H1 (cell line): ENCODE measurements at regions not wholly inside any gene's neighbourhood (a gene's known extent, or its start where the extent isn't known, plus 50 kb on each side); places are given as distances from the start of the nearest gene placed in this dataset.

Experiments used
- CTCF ChIA-PET: fragments of 300-600 bp; sonication (Branson Sonifier 250); formaldehyde crosslinking; loops from one replicate; lab custom pipeline; 2021; ENCODE audit not compliant: partially characterized antibody; lab: Charles Lee
- POLR2A ChIA-PET: fragments of 300-600 bp; sonication (Branson Sonifier 250); formaldehyde crosslinking; loops from one replicate; lab custom pipeline; 2021; ENCODE audit warnings: inconsistent platforms; ENCODE audit not compliant: partially characterized antibody; lab: Charles Lee
- DNase-seq, 2 experiments: peaks; one replicate each; pipeline versions ENCODE4 v3.0.0 to v3.0.0-alpha.2; 2010 to 2022; ENCODE audit warnings: low spot score in 2 of 2, low read depth in 1 of 2, mixed read lengths in 1 of 2
- FAIRE-seq: peaks from 2 replicates; lab custom pipeline; 2011; peaks lifted over from hg19 to GRCh38; lab: Jason Lieb, UNC
- H2AFZ ChIP-seq: 2 replicates; pipeline ENCODE4 v1.8.1; 2012; ENCODE audit warnings: low read length, inconsistent platforms
- H2AK5ac ChIP-seq: 2 replicates; pipeline ENCODE4 v1.6.1; 2013; ENCODE audit warnings: low read depth, low read length
- H2BK120ac ChIP-seq: replicated peaks from 2 replicates; pipeline ENCODE3; 2013; ENCODE audit warnings: low read depth, low read length, inconsistent platforms
- H2BK12ac ChIP-seq: 2 replicates; pipeline ENCODE4 v1.6.1; 2013; ENCODE audit warnings: low read depth, low read length
- H2BK15ac ChIP-seq: 2 replicates; pipeline ENCODE4 v1.6.1; 2013; ENCODE audit warnings: low read length
- H2BK20ac ChIP-seq: 2 replicates; pipeline ENCODE4 v1.6.1; 2013; ENCODE audit warnings: low read length
- H2BK5ac ChIP-seq: 2 replicates; pipeline ENCODE4 v1.6.1; 2013; ENCODE audit warnings: low read depth, low read length
- H3K14ac ChIP-seq: 2 replicates; pipeline ENCODE4 v1.6.1; 2013; ENCODE audit warnings: inconsistent platforms; ENCODE audit not compliant: insufficient read length
- H3K18ac ChIP-seq: 2 replicates; pipeline ENCODE4 v1.6.1; 2013; ENCODE audit warnings: low read length; ENCODE audit errors: extremely low read depth
- H3K23ac ChIP-seq: 2 replicates; pipeline ENCODE4 v1.6.1; 2013; ENCODE audit warnings: inconsistent platforms; ENCODE audit not compliant: insufficient read length
- H3K23me2 ChIP-seq: 2 replicates; pipeline ENCODE4 v1.6.1; 2013; ENCODE audit warnings: low read depth, low read length
- H3K27ac ChIP-seq: 2 replicates; pipeline ENCODE4 v1.6.1; 2011; ENCODE audit warnings: low read depth, low read length, inconsistent platforms
- H3K27me3 ChIP-seq, 4 experiments: replicated peaks in 1 of 4; 1 replicate in 1 of 4; 2 replicates in 3 of 4; pipeline versions ENCODE4 v1.6.1 to v1.8.1; 2011 to 2013; ENCODE audit warnings: low read length in 3 of 4, mild to moderate bottlenecking in 3 of 4, inconsistent platforms in 2 of 4, mixed read lengths in 2 of 4, moderate library complexity in 1 of 4; ENCODE audit not compliant: control insufficient read depth in 3 of 4, insufficient read depth in 3 of 4; ENCODE audit errors: extremely low read depth in 1 of 4
- H3K36me3 ChIP-seq, 4 experiments: 2 replicates each; pipeline versions ENCODE4 v1.6.1 to v1.8.1; 2011 to 2013; ENCODE audit warnings: mild to moderate bottlenecking in 4 of 4, low read length in 3 of 4, moderate library complexity in 2 of 4, control low read depth in 1 of 4, inconsistent platforms in 1 of 4; ENCODE audit not compliant: insufficient read depth in 4 of 4, control insufficient read depth in 2 of 4
- H3K4ac ChIP-seq: replicated peaks from 2 replicates; pipeline ENCODE3; 2013; ENCODE audit warnings: low read length, low read depth, mixed read lengths, inconsistent platforms; ENCODE audit not compliant: insufficient read length
- H3K4me1 ChIP-seq, 4 experiments: replicated peaks in 1 of 4; 1 replicate in 1 of 4; 2 replicates in 3 of 4; pipeline versions ENCODE4 v1.6.1 to v1.8.1; 2011 to 2013; ENCODE audit warnings: low read length in 3 of 4, inconsistent platforms in 2 of 4, mixed read lengths in 1 of 4; ENCODE audit not compliant: insufficient read depth in 4 of 4, control insufficient read depth in 3 of 4
- H3K4me2 ChIP-seq, 2 experiments: 2 replicates each; pipeline versions ENCODE4 v1.6.1 to v1.8.1; 2011 to 2013; ENCODE audit warnings: low read depth in 2 of 2, low read length in 2 of 2, control low read depth in 1 of 2, inconsistent platforms in 1 of 2, mild to moderate bottlenecking in 1 of 2; ENCODE audit not compliant: insufficient read depth in 1 of 2
- H3K4me3 ChIP-seq, 4 experiments: fragments of 200-600, 300-600 bp in 1 of 4; sonication (generic), shearing (Covaris generic), sonication (Bioruptor Twin) in 1 of 4; 2 replicates each; pipeline versions ENCODE4 v1.5.1 to v1.8.1; 2011 to 2016; ENCODE audit warnings: low read length in 4 of 4, low read depth in 3 of 4, control low read depth in 2 of 4, inconsistent platforms in 2 of 4, mild to moderate bottlenecking in 2 of 4, mixed read lengths in 1 of 4, moderate library complexity in 1 of 4; ENCODE audit not compliant: insufficient read depth in 2 of 4; ENCODE audit errors: extremely low read depth in 1 of 4
- H3K56ac ChIP-seq: replicated peaks from 2 replicates; pipeline ENCODE3; 2013; ENCODE audit warnings: low read depth, mild to moderate bottlenecking, mixed read lengths, low read length, inconsistent platforms; ENCODE audit not compliant: insufficient read length
- H3K79me1 ChIP-seq: 2 replicates; pipeline ENCODE4 v1.6.1; 2013; ENCODE audit warnings: low read depth, low read length, control low read depth
- H3K79me2 ChIP-seq, 2 experiments: 2 replicates each; pipeline versions ENCODE4 v1.6.1 to v1.8.1; 2012 to 2013; ENCODE audit warnings: low read length in 2 of 2, mild to moderate bottlenecking in 2 of 2, inconsistent platforms in 1 of 2; ENCODE audit not compliant: insufficient read depth in 2 of 2, control insufficient read depth in 1 of 2
- H3K9ac ChIP-seq, 4 experiments: replicated peaks in 1 of 4; 1 replicate in 1 of 4; 2 replicates in 3 of 4; pipeline versions ENCODE4 v1.6.1 to v1.8.1; 2011 to 2013; ENCODE audit warnings: low read depth in 3 of 4, low read length in 3 of 4, control low read depth in 2 of 4, mild to moderate bottlenecking in 2 of 4, moderate library complexity in 2 of 4, inconsistent platforms in 1 of 4; ENCODE audit errors: extremely low read depth in 1 of 4
- H3K9me3 ChIP-seq, 2 experiments: 2 replicates each; pipeline versions ENCODE4 v1.6.1 to v1.8.1; 2012 to 2013; ENCODE audit warnings: mild to moderate bottlenecking in 2 of 2, moderate library complexity in 2 of 2, control low read depth in 1 of 2, inconsistent platforms in 1 of 2, low read depth in 1 of 2, low read length in 1 of 2, mixed read lengths in 1 of 2; ENCODE audit not compliant: insufficient read depth in 2 of 2
- H4K20me1 ChIP-seq, 2 experiments: replicated peaks in 1 of 2; 2 replicates each; pipeline versions ENCODE3 to v1.8.1; 2011 to 2013; ENCODE audit warnings: inconsistent platforms in 2 of 2, low read length in 2 of 2, mild to moderate bottlenecking in 1 of 2; ENCODE audit not compliant: insufficient read depth in 2 of 2, control insufficient read depth in 1 of 2
- H4K5ac ChIP-seq: 2 replicates; pipeline ENCODE4 v1.6.1; 2013; ENCODE audit warnings: low read length, low read depth, mixed read lengths, inconsistent platforms; ENCODE audit not compliant: insufficient read length
- H4K8ac ChIP-seq: 2 replicates; pipeline ENCODE4 v1.8.0; 2013; ENCODE audit warnings: mild to moderate bottlenecking, moderate library complexity, low read length, inconsistent platforms; ENCODE audit not compliant: insufficient read depth; ENCODE audit errors: extremely low read depth
- H4K91ac ChIP-seq: replicated peaks from 2 replicates; pipeline ENCODE3; 2013; ENCODE audit warnings: low read length, mixed read lengths, inconsistent platforms; ENCODE audit not compliant: insufficient read length
- EZH2 ChIP-seq: fragments of 200-600 bp; sonication (generic); IDR thresholded peaks from 2 replicates; pipeline ENCODE4 v1.7.1; 2012; ENCODE audit warnings: low read depth, mild to moderate bottlenecking, moderate library complexity, low read length, inconsistent platforms; ENCODE audit not compliant: severe bottlenecking
- MAX ChIP-seq: IDR thresholded peaks from 2 replicates; pipeline ENCODE4 v1.6.1; 2012; ENCODE audit warnings: inconsistent platforms
- RBBP5 ChIP-seq: IDR thresholded peaks from 2 replicates; pipeline ENCODE4 v1.7.1; 2012; ENCODE audit warnings: low read depth, mild to moderate bottlenecking, inconsistent platforms, low read length, moderate library complexity, borderline replicate concordance
- RNF2 ChIP-seq: fragments of 200-900, 300-1000 bp; sonication (generic); IDR thresholded peaks from 2 replicates; pipeline ENCODE4 v1.7.1; 2016; ENCODE audit warnings: borderline replicate concordance, low read depth, mild to moderate bottlenecking, antibody characterized with exemption, low read length; ENCODE audit not compliant: poor library complexity, severe bottlenecking; ENCODE audit errors: missing control alignments
- SIX5 ChIP-seq: IDR thresholded peaks from 2 replicates; pipeline ENCODE4 v1.6.1; 2011; ENCODE audit warnings: mild to moderate bottlenecking, low read depth, low read length
- SP1 ChIP-seq: IDR thresholded peaks from 2 replicates; pipeline ENCODE4 v1.6.1; 2011; ENCODE audit warnings: low read depth, low read length
- SRF ChIP-seq: IDR thresholded peaks from 2 replicates; pipeline ENCODE4 v1.6.1; 2011; ENCODE audit warnings: mild to moderate bottlenecking, low read depth, low read length, moderate library complexity
- TEAD4 ChIP-seq: IDR thresholded peaks from 2 replicates; pipeline ENCODE4 v1.6.1; 2012; ENCODE audit warnings: low read depth, low read length, inconsistent platforms, mixed read lengths
- WGBS, 2 experiments: shearing (Covaris generic) in 1 of 2; methylation state at CpG; one replicate each; pipeline versions ENCODE4 v1.1.6 to v1.1.7; 2013 to 2015; ENCODE audit warnings: low lambda C conversion rate in 2 of 2, mixed read lengths in 2 of 2, inconsistent platforms in 1 of 2, low coverage in 1 of 2, missing lambda C conversion rate in 1 of 2; ENCODE audit not compliant: insufficient replicate concordance in 2 of 2, insufficient coverage in 1 of 2, insufficient read length in 1 of 2; ENCODE audit errors: extremely low coverage in 1 of 2, missing lambda C conversion rate in 1 of 2; 5-methylcytosine and 5-hydroxymethylcytosine counted together

GRCh38 chr6:44615621-44616020 is 228.1 kb downstream of the CDC5L start:
- Histone ChIP-seq H3K4me2 (no peak overlapping the region), H3K4ac (no peak overlapping the region), H3K27ac (no peak overlapping the region), H2BK15ac (no peak overlapping the region), H2BK120ac (no peak overlapping the region), H3K23me2 (no peaks in the 10 kb centered on the region), H2AK5ac (no peak overlapping the region), H2BK12ac (no peak overlapping the region), H4K20me1 (no peaks in the 10 kb centered on the region), H3K9ac (no peak overlapping the region), H3K36me3 (no peaks in the 10 kb centered on the region), H3K4me3 (no peak overlapping the region), H3K79me1 (no peaks in the 10 kb centered on the region), H3K18ac (no peak overlapping the region), H4K8ac (no peak overlapping the region), H2BK20ac (no peak overlapping the region), H3K4me1 (peaks cover 0 to under 1% (median 0%) of the 10 kb centered on the region in 4 experiments; a peak in 1 of 7 replicates), H3K56ac (no peak overlapping the region), H3K14ac (no peak overlapping the region), H2AFZ (0 out of 2 replicates have a peak overlapping the region, but pooled peaks have one; percentile 5), H3K79me2 (no peaks in the 10 kb centered on the region), H4K91ac (no peak overlapping the region), H3K27me3 (0 out of 7 replicates have a peak, but pooled peaks cover 0 to 2% (median 0%) of the 10 kb centered on the region in 4 experiments), H3K9me3 (no peaks in the 10 kb centered on the region), H2BK5ac (no peak overlapping the region), H3K23ac (no peak overlapping the region), H4K5ac (no peak overlapping the region)
- CTCF ChIA-PET: interaction anchor here (1.1 kb wide), 1 partner anchor 140 kb away, joined by 4 read pairs; no protein-coding TSS in a partner anchor
- no peak for DNase-seq
- WGBS, 2 experiments: 90% methylated on average over 3 of the region's 3 CpGs; no CpG with 5 or more reads in 1 of the 2 experiments
- POLR2A ChIA-PET: no interaction called here
- no peak for FAIRE-seq
- TF ChIP-seq SIX5 (no peak), SP1 (no peak), TEAD4 (no peak), EZH2 (no peak), MAX (no peak), SRF (no peak), RNF2 (no peak), RBBP5 (no peak)
